IPS-20b (cell line): ENCODE measurements at regions not wholly inside any gene's neighbourhood (a gene's known extent, or its start where the extent isn't known, plus 50 kb on each side); places are given as distances from the start of the nearest gene placed in this dataset.

Experiments used
- H3K27ac ChIP-seq: one replicate; pipeline ENCODE4 v1.5.1; 2013; ENCODE audit warnings: low read length
- H3K27me3 ChIP-seq: 2 replicates; pipeline ENCODE4 v1.6.1; 2013; ENCODE audit warnings: mild to moderate bottlenecking, low read length, inconsistent platforms; ENCODE audit not compliant: insufficient read depth
- H3K36me3 ChIP-seq: 2 replicates; pipeline ENCODE4 v1.6.1; 2013; ENCODE audit warnings: low read depth, mild to moderate bottlenecking, inconsistent platforms, low read length, moderate library complexity; ENCODE audit not compliant: insufficient read depth
- H3K4me1 ChIP-seq: 2 replicates; pipeline ENCODE4 v1.6.1; 2013; ENCODE audit warnings: mild to moderate bottlenecking, control low read depth, inconsistent platforms, low read length, moderate library complexity; ENCODE audit not compliant: insufficient read depth
- H3K4me3 ChIP-seq: 2 replicates; pipeline ENCODE4 v1.5.1; 2013; ENCODE audit warnings: mild to moderate bottlenecking, low read length, inconsistent platforms
- H3K9ac ChIP-seq: 2 replicates; pipeline ENCODE4 v1.6.1; 2013; ENCODE audit warnings: low read depth, mild to moderate bottlenecking, inconsistent platforms, low read length, moderate library complexity
- H3K9me3 ChIP-seq: 2 replicates; pipeline ENCODE4 v1.6.1; 2013; ENCODE audit warnings: mild to moderate bottlenecking, low read depth, low read length, inconsistent platforms; ENCODE audit not compliant: insufficient read depth

- H3K9me3 ChIP-seq = peaks cover 7% of the 10 kb centered on the region; the same call in 1 of the 2 replicates
- H3K27ac ChIP-seq = no peak overlapping the region
- H3K4me1 ChIP-seq = peaks cover 28% of the 10 kb centered on the region; the same call in 1 of the 2 replicates
- H3K9ac ChIP-seq = no peak overlapping the region
- H3K36me3 ChIP-seq = no peaks in the 10 kb centered on the region
- H3K27me3 ChIP-seq = no peaks in the 10 kb centered on the region
- H3K4me3 ChIP-seq = no peak overlapping the region
Observed at GRCh38 chr2:215617060-215617824, 181.4 kb upstream of the FN1 start.

- no peaks in the 10 kb centered on the region for H3K36me3 ChIP-seq
Observed at GRCh38 chr2:215615803-215616174, 179.9 kb upstream of the FN1 start.

GRCh38 chr2:215615067-215615802, 179.4 kb upstream of the FN1 start:
- Histone ChIP-seq H3K27me3 (no peaks in the 10 kb centered on the region), H3K27ac (no peak overlapping the region), H3K36me3 (no peaks in the 10 kb centered on the region), H3K4me3 (no peak overlapping the region), H3K9me3 (peaks cover 7% of the 10 kb centered on the region; the same call in 1 of the 2 replicates), H3K4me1 (peaks cover 28% of the 10 kb centered on the region; the same call in 1 of the 2 replicates), H3K9ac (no peak overlapping the region)

More at GRCh38 chr2:215615803-215616174, 179.9 kb upstream of the FN1 start:
- peaks cover 7% of the 10 kb centered on the region; the same call in 1 of the 2 replicates for H3K9me3 ChIP-seq
- H3K9ac ChIP-seq = no peak overlapping the region
- no peak overlapping the region for H3K27ac ChIP-seq
- peaks cover 28% of the 10 kb centered on the region; the same call in 1 of the 2 replicates for H3K4me1 ChIP-seq
- H3K4me3 ChIP-seq = no peak overlapping the region
- H3K27me3 ChIP-seq = no peaks in the 10 kb centered on the region

GRCh38 chr2:215614296-215614695, 178.4 kb upstream of the FN1 start:
- Histone ChIP-seq H3K36me3 (no peaks in the 10 kb centered on the region), H3K4me1 (peaks cover 19% of the 10 kb centered on the region; the same call in 1 of the 2 replicates), H3K27me3 (no peaks in the 10 kb centered on the region), H3K9ac (no peak overlapping the region), H3K27ac (no peak overlapping the region), H3K4me3 (no peak overlapping the region), H3K9me3 (peaks cover 7% of the 10 kb centered on the region; the same call in 1 of the 2 replicates)

- H3K4me1 ChIP-seq = peaks cover 15% of the 10 kb centered on the region; the same call in 1 of the 2 replicates
Observed at GRCh38 chr2:215613888-215614287, 178.0 kb upstream of the FN1 start.

GRCh38 chr2:215613280-215613679, 177.4 kb upstream of the FN1 start:
- Histone ChIP-seq H3K4me1 (peaks cover 14% of the 10 kb centered on the region; the same call in 1 of the 2 replicates), H3K27ac (no peak overlapping the region), H3K27me3 (no peaks in the 10 kb centered on the region), H3K36me3 (no peaks in the 10 kb centered on the region), H3K9ac (no peak overlapping the region), H3K9me3 (peaks cover 7% of the 10 kb centered on the region; the same call in 1 of the 2 replicates), H3K4me3 (no peak overlapping the region)

More at GRCh38 chr2:215613888-215614287, 178.0 kb upstream of the FN1 start:
- Histone ChIP-seq H3K9me3 (peaks cover 7% of the 10 kb centered on the region; the same call in 1 of the 2 replicates), H3K9ac (no peak overlapping the region), H3K27me3 (no peaks in the 10 kb centered on the region), H3K27ac (no peak overlapping the region), H3K36me3 (no peaks in the 10 kb centered on the region), H3K4me3 (no peak overlapping the region)

- peaks cover 7% of the 10 kb centered on the region; the same call in 1 of the 2 replicates for H3K9me3 ChIP-seq
- H3K27ac ChIP-seq = no peak overlapping the region
- H3K4me3 ChIP-seq = no peak overlapping the region
- no peaks in the 10 kb centered on the region for H3K27me3 ChIP-seq
- peaks cover 14% of the 10 kb centered on the region; the same call in 1 of the 2 replicates for H3K4me1 ChIP-seq
- no peaks in the 10 kb centered on the region for H3K36me3 ChIP-seq
- no peak overlapping the region for H3K9ac ChIP-seq
Observed at GRCh38 chr2:215612786-215613185, 176.9 kb upstream of the FN1 start.

- Histone ChIP-seq H3K27ac (no peak overlapping the region), H3K36me3 (no peaks in the 10 kb centered on the region), H3K4me1 (peaks cover 14% of the 10 kb centered on the region; the same call in 1 of the 2 replicates), H3K9ac (no peak overlapping the region), H3K4me3 (no peak overlapping the region), H3K9me3 (peaks cover 7% of the 10 kb centered on the region; the same call in 1 of the 2 replicates), H3K27me3 (no peaks in the 10 kb centered on the region)
Observed at GRCh38 chr2:215611609-215612386, 175.9 kb upstream of the FN1 start.

GRCh38 chr2:215609089-215610032, 173.5 kb upstream of the FN1 start:
- Histone ChIP-seq H3K9ac (no peak overlapping the region), H3K36me3 (no peaks in the 10 kb centered on the region), H3K27me3 (no peaks in the 10 kb centered on the region), H3K9me3 (no peaks in the 10 kb centered on the region), H3K4me3 (no peak overlapping the region), H3K27ac (no peak overlapping the region), H3K4me1 (peaks cover 14% of the 10 kb centered on the region; the same call in 1 of the 2 replicates)

GRCh38 chr2:215607766-215608165, 171.9 kb upstream of the FN1 start:
- Histone ChIP-seq H3K27ac (no peak overlapping the region), H3K27me3 (no peaks in the 10 kb centered on the region), H3K9me3 (no peaks in the 10 kb centered on the region), H3K4me1 (0 out of 2 replicates have a peak, but pooled peaks cover 6% of the 10 kb centered on the region), H3K36me3 (no peaks in the 10 kb centered on the region), H3K9ac (no peak overlapping the region), H3K4me3 (no peak overlapping the region)
